ENCODE measurements at regions not wholly inside any gene's neighbourhood (a gene's known extent, or its start where the extent isn't known, plus 50 kb on each side); places are given as distances from the start of the nearest gene placed in this dataset.
A peak's percentile ranks its signal among the peaks of the same experiment; 100 is the strongest.
"Not testable (repeated sequence)": the region's sequence is repeated elsewhere in the genome, so short reads cannot be mapped to it uniquely, and the experiment has no call there.

GRCh38 chr16:65572156-65572555 is 450.3 kb upstream of the CDH11 start:
- DNase-seq: peak; percentile 88

- no peak for DNase-seq
These were observed 448.4 kb upstream of the CDH11 start for GRCh38 chr16:65570261-65570660.

GRCh38 chr16:65559846-65560245 is 438.0 kb upstream of the CDH11 start:
- no peak for DNase-seq

GRCh38 chr16:65549689-65550088 is 427.8 kb upstream of the CDH11 start:
- DNase-seq: not testable (repeated sequence)

GRCh38 chr16:65548470-65548869 is 426.6 kb upstream of the CDH11 start:
- DNase-seq: no peak

- DNase-seq: no peak
These were observed 426.0 kb upstream of the CDH11 start for GRCh38 chr16:65547772-65548446.

- DNase-seq: peak; percentile 12
These were observed 424.5 kb upstream of the CDH11 start for GRCh38 chr16:65546353-65546791.

- no peak for DNase-seq
These were observed 423.6 kb upstream of the CDH11 start for GRCh38 chr16:65545413-65545956.

GRCh38 chr16:65543781-65544740 is 422.2 kb upstream of the CDH11 start:
- no peak for DNase-seq

- no peak for DNase-seq
These were observed 419.8 kb upstream of the CDH11 start for GRCh38 chr16:65541646-65542045.

- DNase-seq: no peak
These were observed 419.0 kb upstream of the CDH11 start for GRCh38 chr16:65540901-65541300.

- no peak for DNase-seq
These were observed 417.1 kb upstream of the CDH11 start for GRCh38 chr16:65538976-65539375.

- DNase-seq: no peak
These were observed 415.5 kb upstream of the CDH11 start for GRCh38 chr16:65537336-65537735.

GRCh38 chr16:65534121-65534528 is 412.3 kb upstream of the CDH11 start:
- no peak for DNase-seq

- peak; percentile 27 for DNase-seq
These were observed 411.0 kb upstream of the CDH11 start for GRCh38 chr16:65532846-65533245.

- DNase-seq: no peak
These were observed 410.4 kb upstream of the CDH11 start for GRCh38 chr16:65532258-65532657.

- no peak for DNase-seq
These were observed 409.6 kb upstream of the CDH11 start for GRCh38 chr16:65531475-65531874.

GRCh38 chr16:65525707-65526106 is 403.8 kb upstream of the CDH11 start:
- DNase-seq: no peak

GRCh38 chr16:65524997-65525396 is 403.1 kb upstream of the CDH11 start:
- DNase-seq: peak; percentile 10

- DNase-seq: no peak
These were observed 402.4 kb upstream of the CDH11 start for GRCh38 chr16:65524231-65524630.

- DNase-seq: no peak
These were observed 401.6 kb upstream of the CDH11 start for GRCh38 chr16:65523283-65523944.

- no peak for DNase-seq
These were observed 400.5 kb upstream of the CDH11 start for GRCh38 chr16:65522412-65522811.

- no peak for DNase-seq
These were observed 399.9 kb upstream of the CDH11 start for GRCh38 chr16:65521633-65522328.

Data from OCI-M1 (cell line).